Lower lobe of right lung (tissue), 2 donors: ENCODE measurements at regions not wholly inside any gene's neighbourhood (a gene's known extent, or its start where the extent isn't known, plus 50 kb on each side); places are given as distances from the start of the nearest gene placed in this dataset.

Experiments
- ATAC-seq, 2 donors: fragments of 200-7000 bp; cut with Tn5 transposase; one replicate each; pipeline ENCODE4 v1.9.1; 2020 to 2022; ENCODE audit warnings: mild to moderate bottlenecking in 2 of 2, moderate library complexity in 2 of 2
- DNase-seq: peaks from one replicate; pipeline ENCODE4 v3.0.0-alpha.2; 2020
- H3K27ac ChIP-seq: fragments of 200-600 bp; one replicate; pipeline ENCODE4 v1.8.0; 2022
- H3K27me3 ChIP-seq: fragments of 200-600 bp; one replicate; pipeline ENCODE4 v1.8.0; 2022; ENCODE audit warnings: low read depth
- H3K36me3 ChIP-seq: fragments of 200-600 bp; one replicate; pipeline ENCODE4 v1.8.0; 2022; ENCODE audit warnings: mild to moderate bottlenecking
- H3K4me1 ChIP-seq: fragments of 200-600 bp; one replicate; pipeline ENCODE4 v1.8.0; 2022
- H3K4me3 ChIP-seq: fragments of 200-600 bp; one replicate; pipeline ENCODE4 v1.8.0; 2022; ENCODE audit warnings: mild to moderate bottlenecking
- H3K9me3 ChIP-seq: fragments of 200-600 bp; one replicate; pipeline ENCODE4 v1.8.0; 2022
- intact Hi-C: fragments of 100-400 bp; cut with DNase I; formaldehyde crosslinking; loops from one replicate; pipeline ENCODE4 v1.11.0; 2022
- TF ChIP-seq, protein P1 (sequence below): fragments of 200-600 bp; IDR thresholded peaks from one replicate; pipeline ENCODE4 v1.8.0; 2022; ENCODE audit warnings: antibody characterized with exemption, mild to moderate bottlenecking
- donor health status: DM: no; HTN: yes; CAD: no; lungs with severe emphysema.

DNA sequence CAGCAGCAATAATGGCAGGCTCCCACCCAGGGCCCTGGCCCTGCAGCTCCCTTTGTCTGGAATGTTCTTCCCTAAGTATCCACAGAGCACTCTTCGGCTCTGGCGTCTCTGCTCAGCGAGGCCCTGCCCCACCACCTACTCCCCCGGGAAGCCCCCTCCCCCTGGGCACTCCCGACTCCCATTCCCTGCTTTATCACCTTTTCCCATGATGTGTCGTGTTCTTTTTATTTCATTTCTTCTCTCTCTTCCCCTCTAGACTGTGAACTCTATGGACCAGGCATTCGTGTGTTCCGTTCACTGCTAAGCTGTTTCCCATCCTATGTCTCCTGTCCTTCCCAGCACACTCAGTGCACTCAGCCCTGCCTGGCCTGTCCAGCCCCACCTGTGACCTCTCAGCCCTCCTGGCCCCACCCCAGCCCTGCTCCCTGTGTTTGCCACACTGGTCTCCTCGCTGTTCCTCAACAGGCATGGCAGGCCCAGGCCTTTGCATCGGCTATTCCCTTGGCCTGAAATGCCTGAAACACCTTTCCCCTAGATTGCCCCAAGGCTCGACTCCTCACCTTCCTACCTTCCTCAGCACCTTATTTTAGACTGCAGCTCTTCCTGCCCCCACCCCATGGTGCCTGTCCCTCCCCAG lies 107.4 kb downstream of the TPRA1 start:
- DNase-seq (no peak), ATAC-seq (no peak)
- Histone ChIP-seq H3K4me1 (peaks cover 8% of the 10 kb centered on the region), H3K9me3 (no peaks in the 10 kb centered on the region), H3K4me3 (no peak overlapping the region), H3K27me3 (no peaks in the 10 kb centered on the region), H3K36me3 (no peaks in the 10 kb centered on the region), H3K27ac (no peak overlapping the region)
- intact Hi-C loops: no loop called here
- TF ChIP-seq, protein P1, sequence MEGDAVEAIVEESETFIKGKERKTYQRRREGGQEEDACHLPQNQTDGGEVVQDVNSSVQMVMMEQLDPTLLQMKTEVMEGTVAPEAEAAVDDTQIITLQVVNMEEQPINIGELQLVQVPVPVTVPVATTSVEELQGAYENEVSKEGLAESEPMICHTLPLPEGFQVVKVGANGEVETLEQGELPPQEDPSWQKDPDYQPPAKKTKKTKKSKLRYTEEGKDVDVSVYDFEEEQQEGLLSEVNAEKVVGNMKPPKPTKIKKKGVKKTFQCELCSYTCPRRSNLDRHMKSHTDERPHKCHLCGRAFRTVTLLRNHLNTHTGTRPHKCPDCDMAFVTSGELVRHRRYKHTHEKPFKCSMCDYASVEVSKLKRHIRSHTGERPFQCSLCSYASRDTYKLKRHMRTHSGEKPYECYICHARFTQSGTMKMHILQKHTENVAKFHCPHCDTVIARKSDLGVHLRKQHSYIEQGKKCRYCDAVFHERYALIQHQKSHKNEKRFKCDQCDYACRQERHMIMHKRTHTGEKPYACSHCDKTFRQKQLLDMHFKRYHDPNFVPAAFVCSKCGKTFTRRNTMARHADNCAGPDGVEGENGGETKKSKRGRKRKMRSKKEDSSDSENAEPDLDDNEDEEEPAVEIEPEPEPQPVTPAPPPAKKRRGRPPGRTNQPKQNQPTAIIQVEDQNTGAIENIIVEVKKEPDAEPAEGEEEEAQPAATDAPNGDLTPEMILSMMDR: no peak

GRCh38 chr3:127482216-127483004 lies 108.1 kb downstream of the TPRA1 start:
- no peak overlapping the region for H3K27ac ChIP-seq
- H3K4me1 ChIP-seq: peaks cover 8% of the 10 kb centered on the region
- no peak for DNase-seq
- H3K36me3 ChIP-seq: no peaks in the 10 kb centered on the region
- no peaks in the 10 kb centered on the region for H3K27me3 ChIP-seq
- TF ChIP-seq, protein P1: no peak
- H3K4me3 ChIP-seq: no peak overlapping the region
- no peaks in the 10 kb centered on the region for H3K9me3 ChIP-seq
- intact Hi-C loops: no loop called here
- ATAC-seq: no peak

GRCh38 chr3:127480196-127480954 lies 110.2 kb downstream of the TPRA1 start:
- Histone ChIP-seq H3K9me3 (no peaks in the 10 kb centered on the region), H3K36me3 (no peaks in the 10 kb centered on the region), H3K4me1 (peaks cover 8% of the 10 kb centered on the region), H3K4me3 (no peak overlapping the region), H3K27ac (peak overlapping the region; percentile 69), H3K27me3 (no peaks in the 10 kb centered on the region)
- intact Hi-C loops: no loop called here
- no peak for DNase-seq
- peak in 1 of 2 donors; percentile 9 for ATAC-seq
- TF ChIP-seq, protein P1: no peak

- DNase-seq: no peak
- H3K4me3 ChIP-seq: no peak overlapping the region
- H3K27ac ChIP-seq: peak overlapping the region; percentile 69
- TF ChIP-seq, protein P1: no peak
- H3K4me1 ChIP-seq: peaks cover 8% of the 10 kb centered on the region
- H3K36me3 ChIP-seq: no peaks in the 10 kb centered on the region
- H3K9me3 ChIP-seq: no peaks in the 10 kb centered on the region
- intact Hi-C loops: no loop called here
- H3K27me3 ChIP-seq: no peaks in the 10 kb centered on the region
- no peak for ATAC-seq
These were observed 111.1 kb downstream of the TPRA1 start for GRCh38 chr3:127479449-127479848.

- no peaks in the 10 kb centered on the region for H3K9me3 ChIP-seq
- intact Hi-C loops: no loop called here
- no peaks in the 10 kb centered on the region for H3K36me3 ChIP-seq
- H3K27me3 ChIP-seq: no peaks in the 10 kb centered on the region
- no peak for ATAC-seq
- peaks cover 8% of the 10 kb centered on the region for H3K4me1 ChIP-seq
- TF ChIP-seq, protein P1: no peak
- DNase-seq: no peak
- H3K27ac ChIP-seq: peak overlapping the region; percentile 69
- H3K4me3 ChIP-seq: no peak overlapping the region
These were observed 111.6 kb downstream of the TPRA1 start for GRCh38 chr3:127478922-127479321.
